KMS-11 (cell line): ENCODE measurements at regions not wholly inside any gene's neighbourhood (a gene's known extent, or its start where the extent isn't known, plus 50 kb on each side); places are given as distances from the start of the nearest gene placed in this dataset.
A peak's percentile ranks its signal among the peaks of the same experiment; 100 is the strongest.

Experiments
- H2AFZ ChIP-seq: fragments of 200-600 bp; sonication (generic); 2 replicates; pipeline ENCODE4 v1.6.1; 2016; ENCODE audit warnings: antibody characterized with exemption, mixed run types, low read depth
- H3K27ac ChIP-seq: fragments of 200-600 bp; sonication (generic); 2 replicates; pipeline ENCODE4 v1.6.1; 2016; ENCODE audit warnings: mild to moderate bottlenecking, mixed run types
- H3K27me3 ChIP-seq: fragments of 200-600 bp; sonication (generic); 2 replicates; pipeline ENCODE4 v1.6.1; 2017; ENCODE audit warnings: mild to moderate bottlenecking, low read depth, mixed run types, moderate library complexity; ENCODE audit not compliant: insufficient read depth
- H3K36me3 ChIP-seq: fragments of 200-600 bp; sonication (generic); 2 replicates; pipeline ENCODE4 v1.6.1; 2017; ENCODE audit warnings: mild to moderate bottlenecking, mixed run types; ENCODE audit not compliant: insufficient read depth
- H3K4me1 ChIP-seq: fragments of 200-600 bp; sonication (generic); 2 replicates; pipeline ENCODE4 v1.6.1; 2016; ENCODE audit warnings: mild to moderate bottlenecking, low read depth, mixed run types; ENCODE audit not compliant: poor library complexity, severe bottlenecking
- H3K4me2 ChIP-seq: fragments of 200-600 bp; sonication (generic); 2 replicates; pipeline ENCODE4 v1.7.0; 2016; ENCODE audit warnings: mild to moderate bottlenecking, mixed run types
- H3K4me3 ChIP-seq: fragments of 200-600 bp; sonication (generic); IDR thresholded peaks from 2 replicates; pipeline ENCODE4 v1.6.1; 2017; ENCODE audit warnings: low read depth, low read length, mixed read lengths; ENCODE audit not compliant: insufficient read depth
- H3K79me2 ChIP-seq: fragments of 200-600 bp; sonication (generic); 2 replicates; pipeline ENCODE4 v1.6.1; 2016; ENCODE audit warnings: low read depth, mixed run types; ENCODE audit not compliant: insufficient read depth
- H3K9ac ChIP-seq: fragments of 200-600 bp; sonication (generic); 2 replicates; pipeline ENCODE4 v1.6.1; 2016; ENCODE audit warnings: mild to moderate bottlenecking, mixed run types
- H4K20me1 ChIP-seq: fragments of 200-600 bp; sonication (generic); 2 replicates; pipeline ENCODE4 v1.6.1; 2016; ENCODE audit warnings: mild to moderate bottlenecking, mixed run types; ENCODE audit not compliant: insufficient read depth
- CTCF ChIP-seq: fragments of 200-600 bp; sonication (generic); conservative IDR thresholded peaks from 2 replicates; pipeline ENCODE4 v1.6.1; 2017; ENCODE audit warnings: low read depth, mild to moderate bottlenecking, antibody characterized with exemption, low read length, moderate library complexity, mixed read lengths

- no peaks in the 10 kb centered on the region for H4K20me1 ChIP-seq
- no peaks in the 10 kb centered on the region for H3K27me3 ChIP-seq
- peaks cover 7% of the 10 kb centered on the region for H3K4me1 ChIP-seq
- no peaks in the 10 kb centered on the region for H3K36me3 ChIP-seq
- H3K27ac ChIP-seq: no peak overlapping the region
- TF ChIP-seq CTCF: no peak
- H3K9ac ChIP-seq: peak overlapping the region; percentile 50; the same call in 1 of the 2 replicates
- H3K4me2 ChIP-seq: peak overlapping the region; percentile 92
- H3K4me3 ChIP-seq: no peak overlapping the region
- H2AFZ ChIP-seq: peak overlapping the region; percentile 92
- no peaks in the 10 kb centered on the region for H3K79me2 ChIP-seq
Measured at GRCh38 chr6:14211562-14211942, 94.0 kb downstream of the CD83 start.

- H2AFZ ChIP-seq: peak overlapping the region; percentile 92; the same call in 1 of the 2 replicates
- H3K4me3 ChIP-seq: no peak overlapping the region
- H3K9ac ChIP-seq: no peak overlapping the region
- H4K20me1 ChIP-seq: no peaks in the 10 kb centered on the region
- H3K79me2 ChIP-seq: no peaks in the 10 kb centered on the region
- no peak overlapping the region for H3K27ac ChIP-seq
- no peaks in the 10 kb centered on the region for H3K27me3 ChIP-seq
- peaks cover 7% of the 10 kb centered on the region for H3K4me1 ChIP-seq
- peak overlapping the region; percentile 92 for H3K4me2 ChIP-seq
- TF ChIP-seq CTCF: no peak
- no peaks in the 10 kb centered on the region for H3K36me3 ChIP-seq
Measured at GRCh38 chr6:14212020-14212419, 94.4 kb downstream of the CD83 start.

GRCh38 chr6:14212632-14213031 is 95.1 kb downstream of the CD83 start:
- Histone ChIP-seq H3K27ac (no peak overlapping the region), H3K4me2 (no peak overlapping the region)
- no peak for TF ChIP-seq CTCF

GRCh38 chr6:14216946-14217684 is 99.5 kb downstream of the CD83 start:
- no peak overlapping the region for H3K9ac ChIP-seq
- H3K36me3 ChIP-seq: no peaks in the 10 kb centered on the region
- H3K4me2 ChIP-seq: no peak overlapping the region
- no peak overlapping the region for H3K27ac ChIP-seq
- no peak overlapping the region for H2AFZ ChIP-seq
- TF ChIP-seq CTCF: no peak
- H3K27me3 ChIP-seq: no peaks in the 10 kb centered on the region
- no peak overlapping the region for H3K4me3 ChIP-seq
- no peaks in the 10 kb centered on the region for H3K79me2 ChIP-seq
- no peaks in the 10 kb centered on the region for H3K4me1 ChIP-seq
- no peaks in the 10 kb centered on the region for H4K20me1 ChIP-seq

More at GRCh38 chr6:14212632-14213031, 95.1 kb downstream of the CD83 start:
- peaks cover 7% of the 10 kb centered on the region for H3K4me1 ChIP-seq
- H2AFZ ChIP-seq: no peak overlapping the region
- H3K27me3 ChIP-seq: no peaks in the 10 kb centered on the region
- H3K79me2 ChIP-seq: no peaks in the 10 kb centered on the region
- H3K9ac ChIP-seq: no peak overlapping the region
- H4K20me1 ChIP-seq: no peaks in the 10 kb centered on the region
- no peak overlapping the region for H3K4me3 ChIP-seq
- H3K36me3 ChIP-seq: no peaks in the 10 kb centered on the region
